BLaER1 treated with 17β-estradiol and CSF1 and Interleukin-3, amounts not matched to agents 10 nM and 100 nM (cell line): ENCODE measurements at regions not wholly inside any gene's neighbourhood (a gene's known extent, or its start where the extent isn't known, plus 50 kb on each side); places are given as distances from the start of the nearest gene placed in this dataset.
"Not testable (repeated sequence)": the region's sequence is repeated elsewhere in the genome, so short reads cannot be mapped to it uniquely, and the experiment has no call there.

Experiments used
- H3K27ac ChIP-seq, 11 experiments: shearing (Covaris generic); formaldehyde crosslinking; 2 replicates each; pipeline ENCODE4 v1.8.1; 2022
- H3K27me3 ChIP-seq, 11 experiments: shearing (Covaris generic); formaldehyde crosslinking; 2 replicates each; pipeline ENCODE4 v1.8.1; 2022
- H3K36me3 ChIP-seq, 11 experiments: shearing (Covaris generic); formaldehyde crosslinking; 2 replicates each; pipeline ENCODE4 v1.8.1; 2022
- H3K4me1 ChIP-seq, 10 experiments: shearing (Covaris generic); formaldehyde crosslinking; 2 replicates each; pipeline ENCODE4 v1.8.1; 2022
- H3K4me2 ChIP-seq, 11 experiments: shearing (Covaris generic); formaldehyde crosslinking; 2 replicates each; pipeline ENCODE4 v1.8.1; 2022
- H3K4me3 ChIP-seq, 10 experiments: shearing (Covaris generic); formaldehyde crosslinking; 2 replicates each; pipeline ENCODE4 v1.8.1; 2022
- H3K9ac ChIP-seq, 11 experiments: shearing (Covaris generic); formaldehyde crosslinking; 2 replicates each; pipeline ENCODE4 v1.8.1; 2022
- H3K9me3 ChIP-seq, 11 experiments: shearing (Covaris generic); formaldehyde crosslinking; replicated peaks in 1 of 11; 2 replicates each; pipeline ENCODE4 v1.8.1; 2022
- H4K20me1 ChIP-seq, 11 experiments: shearing (Covaris generic); formaldehyde crosslinking; 2 replicates each; pipeline ENCODE4 v1.8.1; 2022
- Cebpa-rat ChIP-seq, 11 experiments: shearing (Covaris generic); IDR thresholded peaks; 2 replicates each; pipeline ENCODE4 v1.8.1; 2022

GRCh38 chr13:74747186-74747955 lies 613.2 kb upstream of the KLF12 start:
- no peak overlapping the region for H3K4me3 ChIP-seq

GRCh38 chr13:74743992-74744391 lies 609.8 kb upstream of the KLF12 start:
- H3K4me2 ChIP-seq = no peak overlapping the region
- no peaks in the 10 kb centered on the region for H3K27me3 ChIP-seq
- no peaks in the 10 kb centered on the region for H3K9me3 ChIP-seq
- peaks cover 0 to 6% (median 0%) of the 10 kb centered on the region in 10 experiments; a peak in 4 of 20 replicates for H3K4me1 ChIP-seq
- no peaks in the 10 kb centered on the region for H3K36me3 ChIP-seq
- no peak for TF ChIP-seq Cebpa-rat (IDR thresholded peaks at IDR 0.05)
- no peak overlapping the region for H3K4me3 ChIP-seq
- H3K9ac ChIP-seq = no peak overlapping the region
- no peak overlapping the region for H3K27ac ChIP-seq
- H4K20me1 ChIP-seq = no peaks in the 10 kb centered on the region

More at GRCh38 chr13:74747186-74747955, 613.2 kb upstream of the KLF12 start:
- Histone ChIP-seq H3K36me3 (no peaks in the 10 kb centered on the region), H3K4me1 (peaks cover 0 to 6% (median 0%) of the 10 kb centered on the region in 10 experiments; a peak in 4 of 20 replicates), H3K9me3 (no peaks in the 10 kb centered on the region), H4K20me1 (no peaks in the 10 kb centered on the region), H3K4me2 (no peak overlapping the region), H3K9ac (no peak overlapping the region), H3K27ac (no peak overlapping the region), H3K27me3 (no peaks in the 10 kb centered on the region)
- TF ChIP-seq Cebpa-rat (IDR thresholded peaks at IDR 0.05) = no peak

GRCh38 chr13:74741732-74742131 lies 607.5 kb upstream of the KLF12 start:
- peaks cover 0 to 6% (median 0%) of the 10 kb centered on the region in 10 experiments; a peak in 4 of 20 replicates for H3K4me1 ChIP-seq
- no peak overlapping the region for H3K4me3 ChIP-seq
- no peak for TF ChIP-seq Cebpa-rat (IDR thresholded peaks at IDR 0.05)
- H3K27ac ChIP-seq = no peak overlapping the region
- H3K9me3 ChIP-seq = no peaks in the 10 kb centered on the region
- H3K9ac ChIP-seq = no peak overlapping the region
- no peak overlapping the region for H3K4me2 ChIP-seq
- H4K20me1 ChIP-seq = no peaks in the 10 kb centered on the region
- no peaks in the 10 kb centered on the region for H3K36me3 ChIP-seq
- no peaks in the 10 kb centered on the region for H3K27me3 ChIP-seq

GRCh38 chr13:74732736-74733385 lies 598.7 kb upstream of the KLF12 start:
- no peak overlapping the region for H3K4me3 ChIP-seq
- no peaks in the 10 kb centered on the region for H3K4me1 ChIP-seq
- no peak overlapping the region for H3K27ac ChIP-seq
- TF ChIP-seq Cebpa-rat (IDR thresholded peaks at IDR 0.05) = no peak
- no peaks in the 10 kb centered on the region for H3K36me3 ChIP-seq
- no peak overlapping the region for H3K9ac ChIP-seq
- H3K9me3 ChIP-seq = peaks cover 0 to 10% (median 0%) of the 10 kb centered on the region in 11 experiments; a peak in 3 of 22 replicates
- no peaks in the 10 kb centered on the region for H3K27me3 ChIP-seq
- no peak overlapping the region for H3K4me2 ChIP-seq
- H4K20me1 ChIP-seq = no peaks in the 10 kb centered on the region

GRCh38 chr13:74731731-74732130 lies 597.5 kb upstream of the KLF12 start:
- peaks cover 0 to 10% (median 0%) of the 10 kb centered on the region in 11 experiments; a peak in 3 of 22 replicates for H3K9me3 ChIP-seq
- no peak overlapping the region for H3K4me3 ChIP-seq
- H4K20me1 ChIP-seq = no peaks in the 10 kb centered on the region
- no peak overlapping the region for H3K4me2 ChIP-seq
- TF ChIP-seq Cebpa-rat (IDR thresholded peaks at IDR 0.05) = no peak
- H3K27ac ChIP-seq = no peak overlapping the region
- H3K4me1 ChIP-seq = no peaks in the 10 kb centered on the region
- H3K36me3 ChIP-seq = no peaks in the 10 kb centered on the region
- H3K9ac ChIP-seq = no peak overlapping the region
- no peaks in the 10 kb centered on the region for H3K27me3 ChIP-seq

- Histone ChIP-seq H3K9me3 (peaks cover 0 to 10% (median 0%) of the 10 kb centered on the region in 11 experiments; a peak in 3 of 22 replicates), H3K27me3 (no peaks in the 10 kb centered on the region), H3K27ac (no peak overlapping the region), H3K4me1 (peaks cover 0 to 7% (median 0%) of the 10 kb centered on the region in 10 experiments; a peak in 5 of 20 replicates), H3K9ac (no peak overlapping the region), H3K4me3 (no peak overlapping the region), H3K36me3 (no peaks in the 10 kb centered on the region), H3K4me2 (no peak overlapping the region), H4K20me1 (no peaks in the 10 kb centered on the region)
- TF ChIP-seq Cebpa-rat (IDR thresholded peaks at IDR 0.05) = no peak
These were observed 596.5 kb upstream of the KLF12 start for GRCh38 chr13:74730556-74731331.

- Histone ChIP-seq H3K4me2 (peak overlapping the region in 3 of 11 experiments; percentile 20 to 55 (median 55); a peak in 4 of 22 replicates), H3K27me3 (no peaks in the 10 kb centered on the region), H3K9me3 (no peaks in the 10 kb centered on the region), H4K20me1 (no peaks in the 10 kb centered on the region), H3K4me3 (no peak overlapping the region), H3K4me1 (peaks cover 0 to 15% (median 0%) of the 10 kb centered on the region in 10 experiments; a peak in 6 of 20 replicates), H3K9ac (no peak overlapping the region), H3K27ac (no peak overlapping the region), H3K36me3 (no peaks in the 10 kb centered on the region)
- no peak for TF ChIP-seq Cebpa-rat (IDR thresholded peaks at IDR 0.05)
These were observed 592.0 kb upstream of the KLF12 start for GRCh38 chr13:74726206-74726605.

GRCh38 chr13:74718232-74718842 lies 584.1 kb upstream of the KLF12 start:
- peaks cover 6 to 21% (median 17%) of the 10 kb centered on the region in 11 experiments; a peak in 18 of 22 replicates for H3K9me3 ChIP-seq
- H3K27ac ChIP-seq, H3K4me3 ChIP-seq, H3K9ac ChIP-seq, H4K20me1 ChIP-seq, H3K27me3 ChIP-seq, H3K36me3 ChIP-seq, H3K4me2 ChIP-seq, H3K4me1 ChIP-seq: not testable (repeated sequence)

- H3K27me3 ChIP-seq = no peaks in the 10 kb centered on the region
- H3K36me3 ChIP-seq = no peaks in the 10 kb centered on the region
- H3K4me2 ChIP-seq = no peak overlapping the region
- no peak for TF ChIP-seq Cebpa-rat (IDR thresholded peaks at IDR 0.05)
- H4K20me1 ChIP-seq = no peaks in the 10 kb centered on the region
- no peak overlapping the region for H3K4me3 ChIP-seq
- peaks cover 6 to 21% (median 17%) of the 10 kb centered on the region in 11 experiments; a peak in 18 of 22 replicates for H3K9me3 ChIP-seq
- no peaks in the 10 kb centered on the region for H3K4me1 ChIP-seq
- no peak overlapping the region for H3K9ac ChIP-seq
- no peak overlapping the region for H3K27ac ChIP-seq
These were observed 581.5 kb upstream of the KLF12 start for GRCh38 chr13:74715718-74716117.
